NCI-H774 (cell line): ENCODE measurements at regions not wholly inside any gene's neighbourhood (a gene's known extent, or its start where the extent isn't known, plus 50 kb on each side); places are given as distances from the start of the nearest gene placed in this dataset.
"Not testable (repeated sequence)": the region's sequence is repeated elsewhere in the genome, so short reads cannot be mapped to it uniquely, and the experiment has no call there.

Experiments used
- DNase-seq: peaks from one replicate; lab custom pipeline; 2025; lab: John Stamatoyannopoulos, UW

DNA sequence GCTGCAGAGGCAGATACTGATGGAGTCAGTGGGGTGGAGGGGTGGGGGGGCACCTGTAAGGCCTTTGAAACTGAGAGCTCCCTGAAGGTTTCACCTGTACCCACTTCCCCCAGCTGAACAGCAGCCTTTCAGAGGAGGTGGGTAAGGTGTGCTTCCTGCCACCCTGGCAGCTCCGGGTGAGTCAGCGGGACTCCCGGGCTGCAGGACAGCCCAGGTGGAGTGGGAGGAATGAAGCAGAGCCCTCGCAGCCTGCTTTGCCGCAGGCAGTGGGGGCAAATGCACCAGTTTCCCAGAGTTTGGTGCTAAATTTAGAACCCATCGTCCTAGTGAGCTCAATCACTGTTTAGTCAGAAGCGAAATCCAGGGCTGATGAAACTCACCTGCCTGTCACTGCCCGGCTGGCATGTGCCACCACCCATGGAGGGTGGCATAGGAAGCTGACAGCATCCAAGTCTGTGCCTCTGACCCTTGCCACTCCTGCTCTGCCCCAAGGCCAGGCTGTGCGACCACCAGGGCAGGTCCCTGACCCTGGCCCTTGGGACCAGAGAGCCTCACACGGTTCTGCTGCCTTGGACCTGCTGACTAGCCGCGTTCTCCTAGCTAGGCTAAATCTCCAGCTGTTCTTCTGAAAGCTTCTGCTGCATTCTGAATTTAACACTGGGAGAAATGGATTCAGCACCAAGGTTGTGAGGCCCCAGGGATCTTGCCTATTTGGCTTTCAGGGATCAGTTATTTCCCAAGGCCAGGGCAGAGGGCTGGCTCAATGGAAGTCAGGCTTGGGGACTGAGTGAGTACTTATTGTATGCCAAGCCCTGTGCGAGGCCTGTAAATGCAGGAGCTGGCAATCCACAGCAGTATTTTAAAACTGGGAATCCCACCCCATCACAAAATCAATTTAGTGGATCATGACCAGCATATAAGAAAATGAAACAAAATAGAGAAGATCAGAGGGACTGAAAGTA, 67.3 kb upstream of the RASGRF1 start:
- no peak for DNase-seq

DNA sequence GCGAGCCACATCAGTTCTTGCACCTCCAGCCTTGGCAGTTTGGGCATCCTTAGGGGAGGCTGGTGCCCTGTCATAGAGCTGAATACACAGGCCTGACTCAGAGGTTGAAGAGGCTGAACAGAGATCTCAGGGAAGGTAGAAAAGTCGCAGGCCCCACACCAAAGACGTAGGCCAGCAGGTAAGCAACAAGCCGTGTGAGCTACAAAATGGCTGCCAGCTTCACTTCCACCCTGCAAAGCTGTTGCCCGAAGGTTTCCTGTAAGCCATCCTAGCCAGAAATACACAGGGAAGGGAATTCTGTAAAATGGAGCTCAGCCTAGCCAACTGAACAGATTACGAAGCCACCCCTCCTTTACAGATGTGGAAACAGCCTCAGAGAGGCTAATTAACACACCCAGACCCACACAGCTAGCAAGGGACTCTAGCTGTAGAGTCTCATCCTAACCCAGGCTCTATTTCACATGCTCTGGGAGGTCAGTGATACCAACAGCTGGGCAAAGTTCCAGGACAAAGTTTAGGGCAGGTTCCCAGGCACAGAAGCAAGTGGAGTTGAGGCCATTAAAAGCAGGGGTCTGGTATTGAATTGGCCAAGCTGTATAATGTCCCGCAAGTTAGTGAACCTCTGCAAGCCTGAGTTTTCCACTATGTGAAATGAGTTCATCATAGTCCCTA, 66.3 kb upstream of the RASGRF1 start:
- no peak for DNase-seq

DNA sequence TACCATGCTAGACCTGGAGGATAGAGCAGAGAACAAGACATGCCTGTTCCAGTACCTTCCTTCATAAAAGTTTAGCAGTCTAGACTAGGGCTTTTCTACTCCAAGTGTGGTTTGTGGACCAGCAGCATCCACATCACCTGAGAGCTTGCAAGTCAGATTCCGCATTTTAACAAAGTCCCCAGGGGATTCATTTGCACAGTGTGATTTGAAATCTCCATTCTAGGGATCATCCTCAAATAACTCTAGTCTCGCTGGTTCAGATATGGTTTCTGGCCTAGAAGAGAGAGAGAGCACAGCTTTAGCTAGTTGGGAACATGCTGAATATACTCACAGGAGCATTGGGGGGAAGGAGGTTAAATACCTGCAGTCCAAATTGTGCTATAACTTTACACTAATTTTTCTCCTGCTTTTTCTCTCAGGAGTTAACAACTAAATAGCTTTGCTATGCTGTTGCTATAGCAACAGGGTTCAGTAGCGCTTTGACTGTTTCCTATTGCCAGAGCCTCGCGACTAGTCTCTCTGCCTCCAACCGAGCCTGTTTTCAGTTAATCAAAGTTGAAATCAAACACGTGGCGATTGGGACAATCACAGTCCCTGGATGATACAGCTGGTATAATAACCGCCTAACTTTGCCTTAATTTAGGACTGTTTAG, 64.0 kb upstream of the RASGRF1 start:
- DNase-seq: no peak

DNA sequence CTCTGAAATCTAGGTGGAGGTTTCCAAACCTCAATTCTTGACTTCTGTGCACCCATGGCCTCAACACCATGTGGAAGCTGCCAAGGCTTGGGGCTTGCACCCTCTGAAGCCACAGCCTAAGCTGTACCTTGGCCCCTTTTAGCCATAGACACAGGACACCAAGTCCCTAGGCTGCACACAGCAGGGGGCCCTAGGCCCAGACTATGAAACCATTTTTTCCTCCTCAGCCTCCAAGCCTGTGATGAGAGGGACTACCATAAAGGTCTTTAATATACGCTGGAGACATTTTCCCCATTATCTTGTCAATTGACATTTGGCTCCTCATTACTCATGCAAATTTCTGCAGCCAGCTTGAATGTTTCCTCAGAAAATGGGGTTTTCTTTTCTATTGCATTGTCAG, 53.7 kb upstream of the RASGRF1 start:
- DNase-seq: not testable (repeated sequence)

DNA sequence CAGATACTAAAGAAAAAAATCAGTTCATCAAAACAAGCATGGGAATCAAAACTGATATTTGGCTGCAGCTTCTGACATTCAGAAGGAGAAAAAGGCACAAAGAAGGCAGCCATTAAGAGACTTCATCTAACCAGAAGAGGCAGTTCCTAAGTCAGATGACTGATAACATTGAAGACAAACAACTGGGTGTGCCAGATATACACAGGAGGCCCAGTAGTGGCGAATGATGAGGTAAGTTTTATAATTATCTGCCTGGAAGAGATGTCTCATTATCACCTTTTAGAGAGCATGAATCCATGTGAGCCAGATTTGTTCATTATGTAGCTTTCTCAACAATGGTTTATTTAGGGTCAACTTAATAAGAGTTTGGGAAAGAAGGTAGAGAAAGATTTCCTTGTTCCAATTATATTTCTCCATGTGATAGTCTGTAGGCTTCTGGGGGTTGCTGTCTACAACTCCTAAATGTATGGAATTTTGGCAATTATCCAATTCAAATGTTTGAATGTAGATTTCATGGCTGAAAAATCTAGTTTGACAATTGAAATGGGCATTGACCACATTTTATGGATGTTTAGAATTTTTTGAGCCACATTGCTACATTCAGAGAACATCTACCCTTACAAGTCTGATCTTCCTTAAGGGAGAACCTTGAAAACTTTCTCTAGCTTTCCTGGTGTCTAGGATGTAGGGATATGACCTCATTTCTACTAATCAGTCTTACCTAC, 50.4 kb upstream of the RASGRF1 start:
- no peak for DNase-seq
